Smooth muscle cell of the brain vasculature (primary cell): ENCODE measurements at regions not wholly inside any gene's neighbourhood (a gene's known extent, or its start where the extent isn't known, plus 50 kb on each side); places are given as distances from the start of the nearest gene placed in this dataset.

Experiments
- DNase-seq: peaks from one replicate; pipeline ENCODE4 v3.0.0-alpha.2; 2012; ENCODE audit warnings: low read depth, low spot score

- no peak for DNase-seq
Observed at GRCh38 chr4:188550296-188550695, 411.1 kb downstream of the TRIML1 start.

- no peak for DNase-seq
Observed at GRCh38 chr4:188551156-188551555, 411.9 kb downstream of the TRIML1 start.

GRCh38 chr4:188552741-188553275, 413.6 kb downstream of the TRIML1 start:
- no peak for DNase-seq

GRCh38 chr4:188554413-188554812, 415.2 kb downstream of the TRIML1 start:
- DNase-seq: no peak

- no peak for DNase-seq
Observed at GRCh38 chr4:188573104-188573503, 433.9 kb downstream of the TRIML1 start.

GRCh38 chr4:188578657-188579056, 439.4 kb downstream of the TRIML1 start:
- DNase-seq: no peak

GRCh38 chr4:188596021-188596420, 456.8 kb downstream of the TRIML1 start:
- no peak for DNase-seq

GRCh38 chr4:188603646-188604045, 464.4 kb downstream of the TRIML1 start:
- DNase-seq: no peak

- no peak for DNase-seq
Observed at GRCh38 chr4:188606635-188607034, 467.4 kb downstream of the TRIML1 start.

- no peak for DNase-seq
Observed at GRCh38 chr4:188611143-188611542, 471.9 kb downstream of the TRIML1 start.

- no peak for DNase-seq
Observed at GRCh38 chr4:188612659-188613058, 473.4 kb downstream of the TRIML1 start.

GRCh38 chr4:188613976-188614375, 474.7 kb downstream of the TRIML1 start:
- DNase-seq: no peak

GRCh38 chr4:188619456-188620149, 480.4 kb downstream of the TRIML1 start:
- DNase-seq: no peak

GRCh38 chr4:188620608-188621007, 481.4 kb downstream of the TRIML1 start:
- DNase-seq: no peak

GRCh38 chr4:188623314-188623854, 484.1 kb downstream of the TRIML1 start:
- DNase-seq: no peak

GRCh38 chr4:188624370-188624769, 485.1 kb downstream of the TRIML1 start:
- DNase-seq: no peak

GRCh38 chr4:188627892-188628291, 488.7 kb downstream of the TRIML1 start:
- DNase-seq: no peak

GRCh38 chr4:188639479-188640100, 500.3 kb downstream of the TRIML1 start:
- DNase-seq: no peak

- DNase-seq: no peak
Observed at GRCh38 chr4:188647820-188648370, 508.7 kb downstream of the TRIML1 start.

- no peak for DNase-seq
Observed at GRCh38 chr4:188649635-188650034, 510.4 kb downstream of the TRIML1 start.

- DNase-seq: no peak
Observed at GRCh38 chr4:188650516-188650915, 511.3 kb downstream of the TRIML1 start.

- DNase-seq: no peak
Observed at GRCh38 chr4:188657365-188657764, 518.1 kb downstream of the TRIML1 start.
